GM23248 (cell line): ENCODE measurements at regions not wholly inside any gene's neighbourhood (a gene's known extent, or its start where the extent isn't known, plus 50 kb on each side); places are given as distances from the start of the nearest gene placed in this dataset.

Experiments used
- DNase-seq: peaks from one replicate; pipeline ENCODE4 v3.0.0-alpha.2; 2015
- H2AFZ ChIP-seq: fragments of 200-600 bp; sonication (generic); 2 replicates; pipeline ENCODE4 v1.6.1; 2016; ENCODE audit warnings: antibody characterized with exemption
- H3F3A ChIP-seq: fragments of 200-600 bp; sonication (generic); 2 replicates; pipeline ENCODE4 v1.6.1; 2016; ENCODE audit warnings: mild to moderate bottlenecking, antibody characterized with exemption, mixed run types; ENCODE audit not compliant: insufficient read depth
- H3K27ac ChIP-seq: fragments of 200-600 bp; sonication (generic); 2 replicates; pipeline ENCODE4 v1.5.1; 2016; ENCODE audit warnings: mild to moderate bottlenecking
- H3K27me3 ChIP-seq: fragments of 200-600 bp; sonication (generic); replicated peaks from 2 replicates; pipeline ENCODE4 v1.6.1; 2016; ENCODE audit warnings: mild to moderate bottlenecking; ENCODE audit not compliant: insufficient read depth
- H3K36me3 ChIP-seq: fragments of 200-600 bp; sonication (generic); 2 replicates; pipeline ENCODE4 v1.6.1; 2016; ENCODE audit warnings: low read depth, mild to moderate bottlenecking
- H3K4me1 ChIP-seq: fragments of 200-600 bp; sonication (generic); 2 replicates; pipeline ENCODE4 v1.6.1; 2016; ENCODE audit warnings: mild to moderate bottlenecking; ENCODE audit not compliant: insufficient read depth
- H3K4me2 ChIP-seq: fragments of 200-600 bp; sonication (generic); one replicate; pipeline ENCODE4 v1.6.1; 2016; ENCODE audit warnings: mild to moderate bottlenecking; ENCODE audit not compliant: unreplicated experiment
- H3K4me3 ChIP-seq: fragments of 200-600 bp; sonication (generic); 2 replicates; pipeline ENCODE4 v1.5.1; 2016; ENCODE audit warnings: mild to moderate bottlenecking
- H3K79me2 ChIP-seq: fragments of 200-600 bp; sonication (generic); 2 replicates; pipeline ENCODE4 v1.6.1; 2016; ENCODE audit warnings: mild to moderate bottlenecking; ENCODE audit not compliant: insufficient read depth
- H3K9ac ChIP-seq: fragments of 200-600 bp; sonication (generic); 2 replicates; pipeline ENCODE4 v1.6.1; 2016; ENCODE audit warnings: mild to moderate bottlenecking
- H3K9me2 ChIP-seq: fragments of 200-600 bp; sonication (generic); 2 replicates; pipeline ENCODE4 v1.6.1; 2016; ENCODE audit warnings: mixed run types, mild to moderate bottlenecking, moderate library complexity; ENCODE audit not compliant: insufficient read depth
- H3K9me3 ChIP-seq: fragments of 200-600 bp; sonication (generic); one replicate; pipeline ENCODE4 v1.6.1; 2017; ENCODE audit warnings: low read depth
- H4K20me1 ChIP-seq: fragments of 200-600 bp; sonication (generic); 2 replicates; pipeline ENCODE4 v1.6.0; 2016; ENCODE audit not compliant: insufficient read depth
- EZH2 ChIP-seq: fragments of 200-600 bp; sonication (generic); IDR thresholded peaks from 2 replicates; pipeline ENCODE4 v1.6.1; 2018; ENCODE audit warnings: antibody characterized with exemption, mild to moderate bottlenecking; ENCODE audit not compliant: insufficient read depth, poor library complexity, severe bottlenecking
- EZH2phosphoT487 ChIP-seq: fragments of 200-600 bp; sonication (generic); IDR thresholded peaks from 2 replicates; pipeline ENCODE4 v1.6.1; 2018; ENCODE audit warnings: antibody characterized with exemption, moderate library complexity, mild to moderate bottlenecking, low read depth; ENCODE audit not compliant: insufficient read depth
- WGBS, 2 experiments: methylation state at CpG; one replicate each; pipeline ENCODE4 v1.1.6; 2015 to 2017; ENCODE audit warnings: low lambda C conversion rate in 2 of 2, low coverage in 1 of 2; ENCODE audit errors: missing lambda C conversion rate in 2 of 2; 5-methylcytosine and 5-hydroxymethylcytosine counted together
- in situ Hi-C: fragments of 300-500 bp; cut with MboI; formaldehyde crosslinking; loops from 2 replicates; pipeline ENCODE4 v1.15.0; 2020

DNA sequence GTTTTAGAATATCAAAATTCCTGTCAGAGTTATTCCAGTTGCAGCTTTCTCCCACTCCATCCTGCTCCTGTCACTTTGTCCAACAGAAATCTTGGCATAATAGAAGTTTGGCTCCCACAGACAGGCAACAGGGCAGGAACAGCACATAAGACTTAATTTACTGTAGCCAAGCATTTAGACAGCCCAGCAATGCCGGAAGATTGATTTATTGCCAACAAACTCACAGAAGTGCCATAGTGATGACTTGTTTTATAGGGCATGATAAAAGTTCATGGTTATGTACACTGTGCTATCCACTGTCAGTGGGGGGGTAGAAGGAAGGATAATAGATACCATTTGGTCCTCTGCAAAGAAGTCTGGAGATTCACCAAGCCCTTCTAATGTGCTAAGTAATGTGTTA, 98.3 kb upstream of the CBLB start:
- Histone ChIP-seq H3K36me3 (no peaks in the 10 kb centered on the region), H3K4me3 (no peak overlapping the region), H4K20me1 (no peaks in the 10 kb centered on the region), H3K27ac (no peak overlapping the region), H3K9me3 (no peaks in the 10 kb centered on the region), H2AFZ (0 out of 2 replicates have a peak overlapping the region, but pooled peaks have one; percentile 31), H3K4me2 (no peak overlapping the region), H3K9ac (no peak overlapping the region), H3K27me3 (no peaks in the 10 kb centered on the region), H3F3A (peaks cover 5% of the 10 kb centered on the region; the same call in 1 of the 2 replicates), H3K9me2 (no peaks in the 10 kb centered on the region), H3K79me2 (no peaks in the 10 kb centered on the region), H3K4me1 (peaks cover 11% of the 10 kb centered on the region)
- in situ Hi-C loops, result no loop called here
- WGBS, 2 experiments, result 9 to 13% methylated on average over 1 of the region's 1 CpG
- TF ChIP-seq EZH2 (no peak), EZH2phosphoT487 (no peak)
- DNase-seq, result peak; percentile 21

DNA sequence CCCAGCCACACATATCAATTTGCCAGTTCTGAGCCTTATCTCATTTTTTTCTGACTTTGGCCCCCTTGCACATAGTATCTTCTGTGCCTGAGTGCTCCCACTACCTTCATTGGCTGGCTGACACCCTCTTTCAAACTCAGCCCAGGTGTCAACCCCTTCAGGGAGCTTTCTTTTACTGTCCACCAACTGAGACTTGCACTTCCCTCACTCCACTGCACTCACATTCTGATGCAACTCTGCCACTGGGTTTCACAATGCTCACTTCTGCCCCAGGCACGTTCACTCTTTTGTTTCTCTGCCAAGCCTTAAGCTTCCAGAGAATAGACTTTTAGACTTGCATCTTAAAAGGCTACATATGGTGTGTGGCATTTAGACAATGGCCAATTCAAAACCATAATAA, 101.5 kb upstream of the CBLB start:
- peak overlapping the region; percentile 55 for H2AFZ ChIP-seq
- H3K9me3 ChIP-seq, result no peaks in the 10 kb centered on the region
- H4K20me1 ChIP-seq, result no peaks in the 10 kb centered on the region
- H3K4me1 ChIP-seq, result peaks cover 6% of the 10 kb centered on the region
- no peak overlapping the region for H3K4me3 ChIP-seq
- H3K79me2 ChIP-seq, result no peaks in the 10 kb centered on the region
- no peaks in the 10 kb centered on the region for H3K9me2 ChIP-seq
- H3K27ac ChIP-seq, result no peak overlapping the region
- in situ Hi-C loops, result no loop called here
- no peak overlapping the region for H3K4me2 ChIP-seq
- TF ChIP-seq EZH2phosphoT487, result no peak
- peak; percentile 69 for DNase-seq
- peaks cover 5% of the 10 kb centered on the region; the same call in 1 of the 2 replicates for H3F3A ChIP-seq
- WGBS, 2 experiments, result 5 to 8% methylated on average over 1 of the region's 1 CpG
- no peaks in the 10 kb centered on the region for H3K27me3 ChIP-seq
- H3K36me3 ChIP-seq, result no peaks in the 10 kb centered on the region
- no peak overlapping the region for H3K9ac ChIP-seq

DNA sequence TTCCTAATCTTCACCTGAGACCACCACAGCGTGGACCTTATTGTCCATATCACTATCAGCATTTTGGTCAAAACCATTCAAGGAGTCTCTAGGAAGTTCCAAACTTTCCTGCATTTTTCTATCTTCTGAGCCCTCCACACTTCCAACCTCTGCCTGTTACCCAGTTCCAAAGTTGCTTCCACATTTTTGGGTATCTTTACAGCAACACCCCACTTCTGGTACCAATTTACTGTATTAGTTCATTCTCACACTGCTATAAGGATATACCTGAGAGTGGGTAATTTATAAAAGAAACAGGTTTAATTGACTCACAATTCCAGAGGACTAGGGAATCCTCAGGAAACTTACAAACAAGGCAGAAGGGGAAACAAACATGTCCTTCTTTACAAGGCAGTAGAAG, 103.3 kb upstream of the CBLB start:
- DNase-seq, result no peak
- Histone ChIP-seq H3K36me3 (no peaks in the 10 kb centered on the region), H3K4me3 (no peak overlapping the region), H3K79me2 (no peaks in the 10 kb centered on the region), H3K4me1 (no peaks in the 10 kb centered on the region; the same call in 1 of the 2 replicates), H3K9ac (no peak overlapping the region), H3K9me2 (no peaks in the 10 kb centered on the region), H2AFZ (no peak overlapping the region), H4K20me1 (no peaks in the 10 kb centered on the region), H3K27me3 (no peaks in the 10 kb centered on the region), H3K9me3 (no peaks in the 10 kb centered on the region), H3K27ac (no peak overlapping the region), H3K4me2 (no peak overlapping the region), H3F3A (no peaks in the 10 kb centered on the region)
- TF ChIP-seq EZH2, result no peak
- no peak for TF ChIP-seq EZH2phosphoT487
- WGBS, 2 experiments, result 0 to 4% methylated on average over 1 of the region's 1 CpG
- in situ Hi-C loops, result no loop called here

DNA sequence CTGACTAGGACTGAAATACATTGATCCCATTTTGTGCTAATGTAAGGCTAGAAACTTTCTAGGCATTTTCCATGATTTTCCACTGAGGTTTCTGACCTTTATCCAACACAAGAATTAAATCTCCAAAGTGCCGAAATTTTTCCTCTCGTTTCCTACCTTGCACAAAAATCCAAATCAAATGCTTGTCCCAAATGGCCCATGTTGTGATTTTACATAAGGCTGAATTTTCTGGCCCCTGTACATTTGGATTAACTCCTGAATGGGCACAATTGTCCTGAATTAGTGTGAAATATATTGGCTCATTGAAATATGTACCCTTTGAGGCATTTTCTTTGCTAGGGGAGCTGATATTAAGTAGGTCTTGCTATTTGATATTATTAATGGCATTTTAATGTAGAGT, 105.6 kb upstream of the CBLB start:
- no peak overlapping the region for H3K9ac ChIP-seq
- H3K27me3 ChIP-seq, result no peaks in the 10 kb centered on the region
- H3K79me2 ChIP-seq, result no peaks in the 10 kb centered on the region
- no peaks in the 10 kb centered on the region for H3K36me3 ChIP-seq
- no peaks in the 10 kb centered on the region for H3K9me3 ChIP-seq
- WGBS, 2 experiments, result 90 to 94% methylated on average over 2 of the region's 2 CpGs
- no peak overlapping the region for H3K4me3 ChIP-seq
- H3K9me2 ChIP-seq, result no peaks in the 10 kb centered on the region
- in situ Hi-C loops, result no loop called here
- H3K27ac ChIP-seq, result no peak overlapping the region
- no peaks in the 10 kb centered on the region for H4K20me1 ChIP-seq
- no peak for TF ChIP-seq EZH2phosphoT487
- no peak for TF ChIP-seq EZH2
- H3K4me1 ChIP-seq, result no peaks in the 10 kb centered on the region
- H3F3A ChIP-seq, result 0 out of 2 replicates have a peak, but pooled peaks cover 1% of the 10 kb centered on the region
- H2AFZ ChIP-seq, result no peak overlapping the region
- H3K4me2 ChIP-seq, result no peak overlapping the region
- no peak for DNase-seq

GRCh38 chr3:105976196-105976595, 107.4 kb upstream of the CBLB start:
- 87 to 95% methylated on average over 2 of the region's 2 CpGs for WGBS, 2 experiments
- TF ChIP-seq EZH2 (no peak), EZH2phosphoT487 (no peak)
- Histone ChIP-seq H3K9ac (no peak overlapping the region), H3K4me1 (no peaks in the 10 kb centered on the region), H3K27ac (no peak overlapping the region), H3F3A (0 out of 2 replicates have a peak, but pooled peaks cover 7% of the 10 kb centered on the region), H4K20me1 (no peaks in the 10 kb centered on the region), H3K9me2 (no peaks in the 10 kb centered on the region), H3K4me2 (no peak overlapping the region), H3K79me2 (no peaks in the 10 kb centered on the region), H3K4me3 (no peak overlapping the region), H3K36me3 (no peaks in the 10 kb centered on the region), H3K27me3 (no peaks in the 10 kb centered on the region), H2AFZ (no peak overlapping the region), H3K9me3 (no peaks in the 10 kb centered on the region)
- DNase-seq, result no peak
- in situ Hi-C loops, result no loop called here
